Skin epidermis (tissue), 12 donors: ENCODE measurements at regions not wholly inside any gene's neighbourhood (a gene's known extent, or its start where the extent isn't known, plus 50 kb on each side); places are given as distances from the start of the nearest gene placed in this dataset.
A peak's percentile ranks its signal among the peaks of the same experiment; 100 is the strongest.

Source experiments
- H3K27ac ChIP-seq, 21 experiments: fragments of 200-600 bp; sonication (generic) in 11 of 21; one replicate each; pipeline ENCODE4 v1.5.0; 2020; ENCODE audit warnings: mild to moderate bottlenecking in 3 of 21, inconsistent platforms in 2 of 21, moderate library complexity in 2 of 21
- H3K4me3 ChIP-seq, 7 experiments: fragments of 200-600 bp; sonication (generic) in 2 of 7; one replicate each; pipeline ENCODE4 v1.5.0; 2020; ENCODE audit warnings: inconsistent platforms in 2 of 7, mild to moderate bottlenecking in 2 of 7, moderate library complexity in 1 of 7

DNA sequence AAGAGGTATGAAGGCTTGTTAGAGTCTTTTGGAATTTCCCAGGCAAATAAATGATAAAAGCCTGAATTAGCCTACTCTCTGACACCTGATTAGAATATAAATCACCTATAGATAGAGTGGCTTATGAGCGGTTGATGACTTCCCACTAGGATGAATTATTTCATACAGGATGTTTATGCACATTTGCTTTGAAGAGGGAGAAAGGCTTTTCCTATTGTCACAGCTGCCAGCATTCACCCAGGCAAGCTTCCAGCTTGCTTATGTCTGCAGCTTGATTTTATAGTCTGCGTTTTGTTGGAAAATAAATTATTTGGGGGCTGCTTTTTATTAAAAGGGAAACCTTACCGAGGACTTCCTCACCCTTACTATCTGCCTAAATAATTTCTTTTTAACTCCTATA, 51.3 kb upstream of the EIF2S2 start:
- H3K27ac ChIP-seq: no peak overlapping the region

GRCh38 chr20:34164381-34164984, 52.4 kb upstream of the EIF2S2 start:
- H3K27ac ChIP-seq: peak overlapping the region in 1 of 21 experiments; percentile 37
- H3K4me3 ChIP-seq: no peak overlapping the region

More for the DNA sequence above, 51.3 kb upstream of the EIF2S2 start:
- H3K4me3 ChIP-seq: no peak overlapping the region

DNA sequence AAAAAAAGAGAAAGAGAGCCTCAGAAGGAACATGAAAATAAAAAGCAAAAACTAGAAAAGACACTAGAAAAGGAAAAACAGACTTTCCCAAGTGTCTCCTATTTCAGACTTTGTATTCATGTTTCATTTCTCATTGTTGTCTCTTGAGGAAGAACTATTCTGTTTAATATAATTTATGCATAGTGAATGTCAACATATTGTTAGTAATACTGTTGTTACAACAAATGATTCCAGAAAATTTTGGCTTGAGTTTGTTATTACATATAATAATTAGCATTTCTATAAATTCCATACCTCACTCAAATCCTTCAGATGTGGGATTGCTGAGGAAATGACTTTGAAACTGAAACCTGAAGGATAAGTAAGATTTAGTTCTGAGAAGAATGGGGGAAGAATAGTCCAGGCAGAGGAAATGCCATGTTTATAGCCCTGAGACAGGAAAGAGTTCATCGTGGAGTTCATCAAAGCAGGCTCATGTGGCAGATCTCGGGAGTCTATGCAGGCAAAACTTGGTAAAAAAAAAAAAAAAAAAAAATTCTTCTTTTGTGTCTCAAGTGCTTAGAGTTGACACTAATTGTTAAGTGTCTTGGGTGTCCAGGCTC, 53.1 kb upstream of the EIF2S2 start:
- Histone ChIP-seq H3K4me3 (no peak overlapping the region), H3K27ac (peak overlapping the region in 1 of 21 experiments; percentile 37)

DNA sequence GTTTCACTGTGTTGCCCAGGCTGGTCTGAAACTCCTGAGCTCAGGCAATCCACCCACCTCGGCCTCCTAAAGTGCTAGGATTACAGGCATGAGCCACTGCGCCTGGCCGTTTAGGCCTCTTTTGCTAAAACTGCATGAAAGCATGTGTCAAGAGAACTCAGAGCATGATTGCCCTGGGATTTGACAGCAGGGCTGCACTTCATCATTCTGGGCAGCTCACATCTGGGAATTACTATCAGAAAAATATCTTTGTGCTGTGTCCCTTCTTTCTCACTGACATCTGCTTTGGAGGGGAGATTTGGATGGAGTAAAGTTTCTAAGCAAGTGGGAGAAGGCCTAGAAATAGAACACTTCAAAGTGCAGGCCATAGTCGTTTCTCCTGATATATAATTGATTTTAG, 59.6 kb upstream of the EIF2S2 start:
- Histone ChIP-seq H3K4me3 (no peak overlapping the region), H3K27ac (no peak overlapping the region)

- no peak overlapping the region for H3K27ac ChIP-seq
- no peak overlapping the region for H3K4me3 ChIP-seq
These were observed 60.9 kb upstream of the EIF2S2 start for GRCh38 chr20:34172926-34173325.

- Histone ChIP-seq H3K27ac (no peak overlapping the region), H3K4me3 (no peak overlapping the region)
These were observed 63.0 kb upstream of the EIF2S2 start for GRCh38 chr20:34175079-34175478.

DNA sequence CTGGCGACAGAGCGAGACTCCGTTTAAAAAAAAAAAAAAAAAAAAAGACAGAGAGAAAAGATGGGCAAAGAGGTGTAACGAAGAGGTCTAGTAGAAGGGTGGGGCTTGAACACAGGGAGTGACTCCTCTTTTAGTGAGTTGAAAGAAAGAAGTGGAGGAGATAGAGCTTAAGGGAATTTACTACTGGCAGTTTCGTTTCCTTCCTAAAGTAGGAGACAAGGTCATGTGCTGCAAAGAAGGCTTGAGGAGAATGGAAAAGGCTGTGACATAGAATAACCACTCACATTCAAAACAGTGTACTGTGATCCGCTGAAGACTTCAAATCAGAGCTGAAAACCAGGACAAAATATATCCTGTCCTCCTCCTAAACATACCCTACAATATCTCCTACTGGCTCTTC, 63.8 kb upstream of the EIF2S2 start:
- peak overlapping the region in 1 of 21 experiments; percentile 35 for H3K27ac ChIP-seq

GRCh38 chr20:34177052-34177451, 64.2 kb upstream of the ASIP start:
- Histone ChIP-seq H3K4me3 (no peak overlapping the region), H3K27ac (no peak overlapping the region)

More for the DNA sequence above, 63.8 kb upstream of the EIF2S2 start:
- H3K4me3 ChIP-seq: no peak overlapping the region

DNA sequence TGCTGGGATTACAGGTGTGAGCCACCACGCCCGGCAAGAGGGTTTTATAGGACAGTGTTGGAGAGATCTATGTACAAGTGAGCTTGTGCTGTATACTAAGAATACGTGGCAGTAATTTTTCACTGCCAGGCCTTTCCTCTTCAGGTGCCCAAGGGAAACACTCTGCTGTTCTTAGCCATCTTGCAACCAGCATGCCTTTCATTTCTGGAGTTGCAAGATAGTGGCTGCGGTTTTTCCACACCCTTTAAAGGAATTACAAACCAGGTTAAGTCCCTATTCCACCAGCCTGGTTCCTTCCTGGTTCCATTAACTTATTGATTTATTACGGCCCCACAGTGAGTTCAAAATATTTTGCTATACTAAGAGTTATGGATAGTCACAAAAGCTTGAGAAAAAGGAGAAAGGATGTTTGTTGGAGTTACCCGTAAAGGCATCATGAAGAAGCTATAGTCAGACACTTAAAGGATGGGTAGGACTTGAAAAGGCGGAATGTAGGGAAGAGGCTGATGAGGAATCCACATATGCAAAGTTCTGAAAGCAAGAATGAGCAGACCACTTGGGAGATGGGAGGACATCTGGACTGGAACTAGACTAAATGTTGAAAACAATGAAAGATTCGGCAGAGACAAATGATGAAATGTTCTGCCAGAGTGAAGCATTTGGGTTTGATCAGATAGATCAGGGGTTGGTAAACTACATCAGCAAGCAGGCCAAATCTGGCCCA, 61.4 kb upstream of the ASIP start:
- Histone ChIP-seq H3K27ac (peak overlapping the region in 1 of 21 experiments; percentile 35), H3K4me3 (no peak overlapping the region)

DNA sequence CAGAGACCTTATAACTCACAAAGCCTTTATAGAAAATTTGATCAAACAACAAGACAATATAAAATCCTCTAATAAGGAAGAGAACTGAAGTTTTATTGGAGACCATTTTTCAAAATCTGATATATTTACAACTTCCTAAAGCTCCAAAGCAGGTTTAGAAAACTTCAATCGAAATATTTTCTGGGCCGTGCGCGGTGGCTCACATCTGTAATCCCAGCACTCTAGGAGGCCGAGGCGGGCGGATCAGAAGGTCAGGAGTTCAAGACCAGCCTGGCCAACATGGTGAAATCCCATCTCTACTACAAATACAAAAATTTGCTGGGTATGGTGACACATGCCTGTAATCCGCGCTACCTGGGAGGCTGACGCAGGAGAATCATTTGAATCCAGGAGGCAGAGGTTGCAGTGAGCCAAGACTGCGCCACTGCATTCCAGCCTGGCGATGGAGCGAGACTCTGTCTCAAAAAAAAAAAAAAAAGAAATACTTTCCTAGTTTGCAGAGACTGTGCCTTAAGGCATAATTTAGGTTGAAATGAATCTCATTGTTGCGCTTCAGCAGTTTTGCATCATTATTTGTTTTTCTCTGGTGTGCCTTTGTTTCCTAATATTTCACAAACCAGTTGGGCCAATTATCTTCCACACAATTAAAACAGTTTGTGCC, 60.6 kb upstream of the ASIP start:
- Histone ChIP-seq H3K27ac (peak overlapping the region in 1 of 21 experiments; percentile 35), H3K4me3 (no peak overlapping the region)

- H3K27ac ChIP-seq: no peak overlapping the region
- H3K4me3 ChIP-seq: no peak overlapping the region
These were observed 59.7 kb upstream of the ASIP start for GRCh38 chr20:34181484-34181883.

DNA sequence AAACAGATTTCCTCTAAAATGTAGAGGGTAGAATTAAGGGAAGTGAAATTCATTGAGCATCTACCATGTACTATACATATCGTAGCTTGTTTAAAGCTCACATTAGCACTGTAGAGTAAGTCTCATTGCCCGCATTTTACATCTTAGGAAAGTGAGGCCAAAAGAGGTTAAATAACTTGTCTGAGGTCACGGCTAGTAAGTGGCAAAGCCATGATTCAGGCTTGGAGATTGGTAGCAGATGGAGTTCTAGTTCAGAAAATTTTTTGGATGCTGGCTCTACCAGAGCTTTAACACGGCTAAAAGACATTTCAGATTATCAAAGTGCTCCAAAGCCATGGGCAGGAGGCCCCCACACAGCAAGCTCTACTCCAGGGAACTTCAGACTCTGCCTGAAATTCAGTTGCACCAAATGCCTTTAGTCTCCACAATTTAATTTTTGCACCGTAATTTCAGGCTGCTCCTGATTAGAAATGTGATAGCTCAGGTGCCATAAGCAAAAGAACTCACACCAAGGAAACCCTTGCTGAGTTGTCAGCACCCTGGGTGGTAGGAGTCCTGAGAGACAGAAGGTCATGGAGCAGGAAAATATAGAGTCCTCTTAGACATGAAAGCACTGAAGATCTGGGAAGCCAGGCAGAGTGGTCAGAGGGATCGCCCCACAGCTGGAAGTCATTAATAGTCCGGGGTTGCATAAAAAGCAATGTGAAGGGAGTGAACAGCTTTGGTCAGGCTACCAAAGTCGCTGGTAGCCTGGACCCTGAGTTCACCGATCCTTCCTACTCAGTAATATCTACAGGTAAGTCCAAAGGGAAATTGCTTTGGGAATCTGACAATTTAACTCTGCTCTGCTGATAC, 55.2 kb upstream of the ASIP start:
- Histone ChIP-seq H3K4me3 (peak overlapping the region in 1 of 7 experiments; percentile 28), H3K27ac (peak overlapping the region in 4 of 21 experiments; percentile 11 to 58 (median 35))

DNA sequence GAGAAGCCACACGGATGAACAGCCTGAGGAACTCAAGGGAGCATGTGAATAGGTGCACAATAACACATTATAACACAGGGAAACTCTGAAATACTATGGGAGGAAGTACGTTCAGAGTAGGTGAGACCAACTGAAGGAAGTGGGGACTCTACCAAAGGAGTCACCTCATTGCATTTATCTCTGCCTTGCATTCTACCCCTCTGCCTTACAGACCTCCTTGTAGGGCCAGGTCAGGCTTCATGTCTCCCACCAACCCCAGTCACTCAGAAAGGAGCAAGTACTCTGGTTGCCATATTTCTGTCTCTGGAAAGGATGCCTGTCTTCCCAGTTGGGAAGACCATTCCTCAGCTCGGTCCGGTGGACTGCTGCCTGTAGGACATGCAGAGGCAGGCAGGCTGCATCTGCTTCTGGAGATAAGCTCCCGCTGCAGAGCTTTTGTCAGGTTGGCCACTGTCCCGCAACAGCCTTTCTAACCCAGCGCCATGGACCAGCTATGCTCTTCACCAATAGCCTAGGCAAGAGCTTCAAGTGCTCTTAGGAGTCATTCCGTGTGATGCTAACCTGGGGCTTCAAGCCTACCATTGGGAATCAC, 51.6 kb upstream of the ASIP start:
- Histone ChIP-seq H3K27ac (no peak overlapping the region), H3K4me3 (no peak overlapping the region)

- no peak overlapping the region for H3K4me3 ChIP-seq
- H3K27ac ChIP-seq: no peak overlapping the region
These were observed 51.0 kb upstream of the ASIP start for GRCh38 chr20:34190262-34190661.

DNA sequence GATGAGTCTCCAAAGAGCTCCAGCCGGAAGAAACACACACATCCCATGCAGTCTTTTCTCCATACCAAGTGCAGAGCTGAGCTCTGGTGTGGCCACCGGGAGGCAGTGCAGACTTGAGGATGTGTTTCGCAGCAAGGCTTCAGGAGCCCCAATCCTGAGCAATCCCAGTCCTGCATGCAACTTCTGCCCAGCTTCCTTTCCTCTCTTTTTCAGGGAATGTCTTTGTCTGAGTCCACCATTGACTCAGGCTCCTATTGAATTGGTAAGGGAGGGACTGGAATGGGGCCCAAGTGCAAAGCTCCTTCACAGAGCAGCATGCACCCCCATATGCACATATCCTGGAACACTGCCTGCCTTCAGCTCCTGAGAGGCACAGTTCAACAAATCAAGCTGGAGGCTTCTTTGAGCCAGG, 50.5 kb upstream of the ASIP start:
- no peak overlapping the region for H3K4me3 ChIP-seq
- H3K27ac ChIP-seq: no peak overlapping the region
